Breast epithelium (tissue), 4 donors: ENCODE measurements at regions not wholly inside any gene's neighbourhood (a gene's known extent, or its start where the extent isn't known, plus 50 kb on each side); places are given as distances from the start of the nearest gene placed in this dataset.

Experiments
- DNase-seq, 2 donors: peaks; one replicate each; pipeline ENCODE4 v3.0.0-alpha.2; 2019; ENCODE audit warnings: low spot score in 2 of 2
- H3K27ac ChIP-seq, 2 donors: fragments of 200-600 bp; sonication (generic) in 1 of 2; one replicate each; pipeline ENCODE4 v1.5.1; 2016 to 2019; ENCODE audit warnings: mild to moderate bottlenecking in 1 of 2
- H3K27me3 ChIP-seq, 2 donors: fragments of 200-600 bp; sonication (generic) in 1 of 2; one replicate each; pipeline versions ENCODE4 v1.5.1 to v1.6.0; 2017 to 2019; ENCODE audit warnings: control low read depth in 1 of 2, mild to moderate bottlenecking in 1 of 2
- H3K36me3 ChIP-seq: fragments of 200-600 bp; one replicate; pipeline ENCODE4 v1.5.1; 2019
- H3K4me1 ChIP-seq, 2 donors: fragments of 200-600 bp; sonication (generic); one replicate each; pipeline ENCODE4 v1.5.1; 2016 to 2019; ENCODE audit warnings: control low read depth in 1 of 2
- H3K4me3 ChIP-seq, 3 donors: fragments of 200-600 bp; sonication (generic); 1 replicate in 2 of 3; 2 replicates in 1 of 3; pipeline ENCODE4 v1.5.1; 2016 to 2019; ENCODE audit warnings: mild to moderate bottlenecking in 3 of 3, moderate library complexity in 2 of 3
- H3K9me3 ChIP-seq, 2 donors: fragments of 200-600 bp; sonication (generic) in 1 of 2; one replicate each; pipeline ENCODE4 v1.5.1; 2016 to 2019; ENCODE audit warnings: control low read depth in 1 of 2
- CTCF ChIP-seq, 3 donors: fragments of 450-650 bp; IDR thresholded peaks; one replicate each; pipeline ENCODE4 v1.5.1; 2016 to 2017; ENCODE audit warnings: antibody characterized with exemption in 3 of 3, mild to moderate bottlenecking in 3 of 3, moderate library complexity in 3 of 3
- POLR2A ChIP-seq: fragments of 450-650 bp; IDR thresholded peaks from one replicate; pipeline ENCODE4 v1.6.1; 2016; ENCODE audit warnings: antibody characterized with exemption, mild to moderate bottlenecking, moderate library complexity
- POLR2AphosphoS5 ChIP-seq, 3 donors: sonication (generic); formaldehyde crosslinking; IDR thresholded peaks; one replicate each; pipeline ENCODE4 v1.6.1; 2017; ENCODE audit warnings: antibody characterized with exemption in 3 of 3
- intact Hi-C: fragments of 100-400 bp; cut with DNase I; formaldehyde crosslinking; loops from one replicate; pipeline ENCODE4 v1.15.1; 2023; ENCODE audit warnings: low total_unique reads

- H3K27me3 ChIP-seq: no peaks in the 10 kb centered on the region
- H3K9me3 ChIP-seq: no peaks in the 10 kb centered on the region
- no peaks in the 10 kb centered on the region for H3K36me3 ChIP-seq
- TF ChIP-seq POLR2AphosphoS5 (IDR thresholded peaks at IDR 0.05) (no peak), POLR2A (no peak), CTCF (IDR thresholded peaks at IDR 0.05) (no peak)
- H3K4me3 ChIP-seq: no peak overlapping the region
- DNase-seq: no peak
- no peaks in the 10 kb centered on the region for H3K4me1 ChIP-seq
- intact Hi-C loops: no loop called here
- no peak overlapping the region for H3K27ac ChIP-seq
These were observed 558.2 kb upstream of the PRMT6 start for GRCh38 chr1:106498238-106498637.

DNA sequence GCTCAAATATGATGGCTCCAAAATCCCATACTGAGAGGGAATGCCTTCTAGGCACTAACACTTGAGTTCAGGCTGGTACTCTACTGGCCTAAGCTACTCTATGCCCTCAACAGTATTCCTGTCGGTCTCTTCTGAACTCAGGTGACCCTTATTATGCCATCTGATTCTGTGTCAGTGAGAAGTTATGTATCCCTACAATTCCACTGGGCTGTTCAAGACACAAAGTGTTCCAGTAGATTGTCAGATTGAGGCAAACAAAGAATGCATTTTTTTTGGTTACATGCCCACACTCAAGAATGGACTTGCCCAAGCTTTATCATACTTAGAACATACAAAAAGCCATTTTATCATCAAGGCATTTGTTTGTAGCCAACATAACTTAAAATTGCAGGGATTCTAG, 553.8 kb upstream of the PRMT6 start:
- Histone ChIP-seq H3K27ac (no peak overlapping the region), H3K4me3 (no peak overlapping the region), H3K4me1 (no peaks in the 10 kb centered on the region), H3K36me3 (no peaks in the 10 kb centered on the region), H3K27me3 (no peaks in the 10 kb centered on the region), H3K9me3 (no peaks in the 10 kb centered on the region)
- no peak for DNase-seq
- intact Hi-C loops: no loop called here
- TF ChIP-seq CTCF (IDR thresholded peaks at IDR 0.05) (no peak), POLR2A (no peak), POLR2AphosphoS5 (IDR thresholded peaks at IDR 0.05) (no peak)

DNA sequence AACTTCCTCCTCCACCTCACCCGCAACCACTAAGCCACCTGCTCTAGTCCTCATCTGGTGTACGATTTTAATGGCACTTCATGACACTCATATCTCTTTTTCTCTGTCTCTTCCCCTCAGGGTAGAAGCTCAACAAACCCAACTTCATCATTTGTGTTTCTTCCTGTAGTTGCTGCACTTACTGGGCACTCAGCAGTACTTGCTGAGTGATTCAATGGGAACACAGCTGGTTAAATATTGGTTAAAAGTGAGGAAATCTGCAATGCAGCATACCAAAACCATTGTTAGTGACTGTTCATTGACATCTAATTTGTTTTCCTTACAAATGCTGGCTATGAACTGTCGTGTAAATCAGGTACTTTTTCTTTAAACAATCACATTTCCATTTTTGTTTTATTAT, 541.1 kb upstream of the PRMT6 start:
- no peak for DNase-seq
- Histone ChIP-seq H3K27me3 (no peaks in the 10 kb centered on the region), H3K4me3 (no peak overlapping the region), H3K9me3 (no peaks in the 10 kb centered on the region), H3K36me3 (no peaks in the 10 kb centered on the region), H3K27ac (no peak overlapping the region), H3K4me1 (no peaks in the 10 kb centered on the region)
- intact Hi-C loops: no loop called here
- TF ChIP-seq CTCF (IDR thresholded peaks at IDR 0.05) (no peak), POLR2A (no peak), POLR2AphosphoS5 (IDR thresholded peaks at IDR 0.05) (no peak)

GRCh38 chr1:106517224-106517623, 539.2 kb upstream of the PRMT6 start:
- Histone ChIP-seq H3K36me3 (no peaks in the 10 kb centered on the region), H3K4me3 (no peak overlapping the region), H3K4me1 (no peaks in the 10 kb centered on the region), H3K27ac (no peak overlapping the region), H3K27me3 (no peaks in the 10 kb centered on the region), H3K9me3 (no peaks in the 10 kb centered on the region)
- intact Hi-C loops: no loop called here
- no peak for DNase-seq
- TF ChIP-seq CTCF (IDR thresholded peaks at IDR 0.05) (no peak), POLR2AphosphoS5 (IDR thresholded peaks at IDR 0.05) (no peak), POLR2A (no peak)

DNA sequence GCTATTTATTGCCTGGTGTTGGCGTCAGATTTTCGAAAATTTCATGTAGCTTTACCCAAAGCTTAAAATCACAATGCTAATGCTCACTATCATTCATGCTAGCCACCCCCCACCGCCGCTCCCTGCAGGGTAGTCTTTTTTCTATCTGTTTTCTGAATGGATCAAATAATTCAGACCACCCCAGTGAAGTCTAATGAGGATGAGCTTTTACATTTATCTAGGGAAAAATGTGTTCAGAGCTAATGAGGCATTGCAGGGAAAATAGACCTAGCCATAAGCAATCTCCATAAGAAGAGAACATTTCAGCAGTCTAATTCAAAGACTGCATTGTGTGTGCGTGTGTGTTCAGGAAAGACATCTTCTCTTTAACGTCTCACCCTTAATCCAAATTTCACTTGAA, 533.0 kb upstream of the PRMT6 start:
- TF ChIP-seq POLR2AphosphoS5 (IDR thresholded peaks at IDR 0.05) (no peak), CTCF (IDR thresholded peaks at IDR 0.05) (no peak), POLR2A (no peak)
- no peaks in the 10 kb centered on the region for H3K9me3 ChIP-seq
- DNase-seq: no peak
- intact Hi-C loops: no loop called here
- no peak overlapping the region for H3K4me3 ChIP-seq
- H3K4me1 ChIP-seq: no peaks in the 10 kb centered on the region
- H3K27me3 ChIP-seq: no peaks in the 10 kb centered on the region
- H3K36me3 ChIP-seq: no peaks in the 10 kb centered on the region
- no peak overlapping the region for H3K27ac ChIP-seq
